HG02973 (cell line): ENCODE measurements at regions not wholly inside any gene's neighbourhood (a gene's known extent, or its start where the extent isn't known, plus 50 kb on each side); places are given as distances from the start of the nearest gene placed in this dataset.
"Not testable (repeated sequence)": the region's sequence is repeated elsewhere in the genome, so short reads cannot be mapped to it uniquely, and the experiment has no call there.

Source experiments
- ATAC-seq: cut with Tn5 transposase; IDR thresholded peaks from one replicate; pipeline ENCODE4 v1.9.1; 2021; ENCODE audit warnings: moderate library complexity; ENCODE audit not compliant: unreplicated experiment

DNA sequence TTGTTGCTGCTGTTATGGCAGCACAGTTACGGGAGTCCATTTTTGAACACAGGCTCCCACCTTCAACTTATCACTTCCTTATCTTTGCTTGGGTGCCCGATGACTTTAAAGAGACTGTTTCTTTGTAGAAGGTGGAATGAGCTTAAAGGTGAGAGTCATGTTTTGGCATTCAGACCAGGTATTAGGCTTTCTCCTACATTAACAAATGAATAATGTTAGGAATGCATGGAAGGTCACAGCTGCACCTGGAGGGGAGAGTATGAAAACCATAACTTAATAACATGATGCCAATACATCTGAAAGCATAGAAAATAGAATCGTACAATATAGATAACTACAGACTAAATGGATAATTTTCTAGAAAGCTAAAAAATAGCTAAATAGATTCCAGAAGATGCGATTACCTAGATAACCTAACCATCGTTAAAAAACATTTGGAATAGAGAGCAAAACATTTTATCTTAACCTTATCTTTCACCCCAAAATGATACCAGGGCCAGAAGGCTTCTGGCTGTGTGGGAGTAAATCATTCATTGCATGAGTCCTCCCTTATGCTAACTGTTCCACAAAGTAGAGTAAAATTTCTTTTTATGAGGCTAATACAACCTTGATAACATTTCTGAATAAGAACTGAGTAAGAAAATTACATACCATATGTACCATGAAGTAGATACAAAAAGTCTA lies 126.2 kb upstream of the ADCY2 start:
- ATAC-seq = no peak

DNA sequence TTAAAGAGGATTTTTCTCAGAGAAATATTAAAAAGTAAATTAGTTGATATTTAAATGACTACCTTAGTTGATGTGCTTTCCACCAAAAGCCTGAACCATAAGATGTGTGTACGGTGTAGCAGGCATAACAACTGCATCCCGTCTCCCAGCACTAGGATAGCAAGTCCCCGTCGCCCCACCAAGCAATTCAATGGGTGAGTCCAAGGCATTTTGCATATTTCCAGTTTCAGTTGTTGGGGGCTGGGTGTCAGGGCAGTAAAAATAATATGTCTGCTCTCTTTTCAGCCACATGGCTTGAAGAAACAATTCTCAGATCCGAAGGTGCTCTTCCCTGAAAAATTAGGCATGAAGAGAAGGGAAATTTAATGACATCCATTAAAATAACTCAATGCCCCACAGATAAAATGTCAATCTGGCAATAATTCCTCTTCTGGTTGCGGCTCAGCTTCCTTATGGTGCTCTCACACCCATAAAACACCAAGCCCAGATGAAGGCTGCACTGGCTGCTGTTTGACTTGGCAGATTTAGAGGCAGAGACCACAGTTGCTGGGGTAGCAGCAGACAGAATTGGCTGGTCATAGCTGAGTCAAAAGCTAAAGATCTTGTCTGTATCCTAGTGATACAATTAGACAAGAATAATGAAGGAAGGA lies 124.4 kb upstream of the ADCY2 start:
- ATAC-seq = no peak

DNA sequence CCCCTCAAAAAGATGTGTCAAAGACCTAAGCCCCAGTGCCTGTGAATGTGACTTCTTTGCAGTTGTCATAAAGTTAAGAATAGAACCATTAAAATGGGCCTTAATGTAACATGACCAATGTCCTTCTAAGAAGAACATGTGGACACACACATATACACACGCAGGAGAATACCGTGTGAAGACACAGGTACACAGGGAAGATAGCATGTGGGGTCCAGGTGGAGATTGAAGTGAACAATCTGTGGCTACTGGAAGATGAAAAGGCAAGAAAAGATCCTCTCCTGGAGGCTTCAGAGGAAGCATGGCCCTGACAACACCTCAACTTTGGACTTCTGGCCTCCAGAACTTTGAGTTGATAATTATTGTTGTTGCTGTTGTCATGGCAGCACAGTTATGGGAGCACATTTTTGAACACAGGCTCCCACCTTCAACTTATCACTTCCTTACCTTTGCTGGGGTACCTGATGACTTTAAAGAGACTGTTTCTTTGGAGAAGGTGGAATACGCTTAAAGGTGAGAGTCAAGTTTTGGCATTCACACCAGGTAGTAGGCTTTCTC lies 123.5 kb upstream of the ADCY2 start:
- ATAC-seq = no peak

DNA sequence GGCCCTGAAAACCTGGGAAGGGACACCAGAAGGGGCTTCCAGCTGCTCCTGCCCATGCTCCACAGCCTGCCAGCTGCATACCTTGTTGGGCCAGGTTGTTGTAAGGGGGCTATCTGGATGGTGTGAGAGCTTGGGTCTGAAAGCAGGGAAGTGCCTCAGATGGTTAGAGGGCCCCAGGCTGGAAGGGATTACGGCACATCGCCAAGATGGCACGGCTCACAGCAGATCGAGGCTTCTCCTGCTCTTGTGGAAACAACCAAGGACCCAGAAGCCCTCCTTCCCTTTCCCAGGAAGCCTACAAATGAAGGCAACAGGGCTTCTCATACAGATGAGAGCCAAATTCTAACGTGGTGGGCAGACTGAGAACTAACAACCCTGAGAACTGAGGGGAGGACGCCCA lies 121.7 kb upstream of the ADCY2 start:
- ATAC-seq = no peak

DNA sequence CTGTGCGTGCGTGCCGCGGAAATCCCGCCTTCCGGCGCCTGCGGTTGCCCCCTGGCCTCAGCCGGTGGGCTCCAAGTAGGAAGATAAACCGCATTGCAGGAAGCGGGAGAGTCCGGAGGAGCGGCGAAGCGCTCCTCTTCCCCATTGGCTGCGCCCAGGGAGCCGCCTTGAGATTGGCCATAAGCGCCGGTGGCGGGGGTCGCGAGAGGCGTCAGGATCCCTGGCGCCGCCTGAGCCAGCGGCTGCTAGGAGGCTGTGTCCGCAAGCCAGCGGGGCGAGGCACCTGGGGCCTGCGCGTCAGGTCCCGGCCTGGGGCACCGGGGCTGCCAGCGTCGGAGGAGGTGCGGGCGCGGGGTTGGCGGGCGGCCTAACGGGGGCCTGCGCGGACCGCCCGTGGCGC lies 106.3 kb upstream of the ADCY2 start:
- not testable (repeated sequence) for ATAC-seq

DNA sequence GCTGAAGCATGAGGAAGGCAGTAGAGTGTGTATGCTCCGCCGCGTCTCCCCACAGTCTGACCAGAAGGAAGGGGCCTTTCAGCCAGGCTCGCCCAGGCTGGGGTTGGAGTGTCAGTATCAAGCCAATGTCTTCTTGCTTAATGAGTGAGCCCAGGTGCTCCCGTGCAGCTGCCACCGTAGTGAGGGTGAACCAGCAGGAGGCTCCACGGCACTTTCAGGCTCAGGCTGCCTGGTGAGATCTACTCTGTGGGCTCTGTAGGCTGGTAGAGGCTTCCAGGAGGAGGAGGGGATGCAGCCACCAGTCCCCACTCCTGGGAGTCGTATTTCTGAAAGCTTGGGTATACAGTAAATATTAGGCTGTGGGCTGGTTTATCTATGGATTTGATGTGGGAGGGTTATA lies 98.1 kb upstream of the ADCY2 start:
- ATAC-seq = not testable (repeated sequence)

DNA sequence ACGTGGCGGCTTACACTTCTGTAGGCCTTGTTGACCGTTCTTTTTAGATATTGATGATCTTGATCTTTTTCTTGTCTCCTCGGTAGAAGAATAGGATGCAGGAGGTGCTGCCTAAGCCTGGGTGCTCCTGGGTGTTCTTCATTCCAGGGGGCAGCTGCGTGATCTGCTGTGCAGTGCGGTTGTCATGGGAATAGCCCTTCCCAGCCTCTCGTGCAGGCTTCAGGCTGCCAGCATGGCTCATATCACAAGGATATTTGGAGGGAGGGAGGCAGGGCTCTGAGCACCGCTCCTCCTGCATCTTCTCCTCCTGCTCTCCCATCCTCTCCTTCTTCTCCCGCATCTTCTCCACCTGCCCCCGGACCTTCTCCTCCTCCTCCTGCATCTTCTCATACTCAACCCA lies 96.2 kb upstream of the ADCY2 start:
- ATAC-seq = not testable (repeated sequence)

DNA sequence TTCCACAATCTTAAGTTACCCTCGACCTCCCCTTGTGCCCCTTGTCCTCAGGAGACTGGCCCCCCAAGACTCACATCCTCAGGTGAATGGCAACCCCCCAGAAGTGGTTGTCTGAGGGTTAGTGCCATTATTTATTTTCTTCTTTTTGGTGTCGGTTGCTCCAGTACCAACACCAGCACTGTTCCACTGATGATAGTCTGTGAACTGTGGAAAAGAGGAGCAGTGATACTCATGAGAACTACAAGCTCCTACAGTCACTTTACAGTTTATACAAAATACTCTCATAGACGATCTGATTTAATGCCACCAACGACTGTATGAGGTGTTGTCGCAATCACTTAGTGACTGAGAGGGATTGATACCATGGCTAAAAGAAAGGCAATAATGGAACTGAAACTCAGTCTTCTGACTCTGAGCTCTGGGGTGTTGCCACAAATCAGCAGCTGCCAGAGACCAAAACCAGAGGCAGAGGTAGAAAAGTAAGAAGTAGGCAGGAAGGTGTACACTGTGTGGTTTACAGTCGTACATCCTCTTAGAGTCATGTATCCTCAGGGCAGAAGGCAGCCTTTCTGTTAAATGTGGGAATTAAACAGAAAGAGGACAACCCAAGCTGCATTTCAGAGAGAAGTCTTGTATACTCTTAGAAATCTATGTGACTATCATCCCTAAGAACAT lies 90.8 kb upstream of the ADCY2 start:
- not testable (repeated sequence) for ATAC-seq

DNA sequence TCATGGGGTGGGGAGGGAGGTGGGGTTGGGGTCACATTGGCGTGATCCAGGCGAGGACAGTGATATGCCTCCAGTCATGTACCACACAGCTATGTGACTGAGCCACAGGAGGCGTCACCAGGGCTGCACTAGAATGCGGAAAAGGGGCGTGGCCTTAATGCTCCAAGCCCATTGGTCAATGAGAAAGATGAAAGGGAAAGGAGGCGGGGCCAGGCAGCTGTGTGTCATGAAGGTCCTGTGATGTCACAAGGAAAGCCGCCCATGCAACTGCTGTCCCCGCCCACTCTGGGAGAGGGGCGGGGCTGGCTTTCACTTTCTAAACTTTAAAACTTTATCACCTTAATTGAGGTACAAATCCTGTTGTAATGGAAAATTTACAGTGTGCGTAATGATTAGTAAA lies 89.4 kb upstream of the ADCY2 start:
- ATAC-seq = not testable (repeated sequence)

DNA sequence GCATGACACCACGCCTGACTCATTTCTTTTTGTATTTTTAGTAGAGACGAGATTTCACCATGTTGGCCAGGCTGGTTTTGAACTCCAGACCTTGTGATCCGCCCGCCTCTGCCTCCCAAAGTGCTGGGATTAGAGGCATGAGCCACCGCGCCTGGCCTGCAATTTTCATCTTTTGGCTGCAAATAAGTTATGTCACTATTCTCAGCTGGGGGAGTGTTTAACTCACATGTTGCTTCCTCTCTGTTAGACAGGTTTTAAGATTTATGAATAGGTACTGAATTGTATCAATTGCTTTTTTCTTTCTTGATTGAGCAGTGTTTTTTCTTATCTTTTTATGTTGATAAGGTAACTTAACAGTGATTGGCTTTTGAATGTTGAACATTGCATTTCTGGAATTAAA lies 88.2 kb upstream of the ADCY2 start:
- ATAC-seq = not testable (repeated sequence)

DNA sequence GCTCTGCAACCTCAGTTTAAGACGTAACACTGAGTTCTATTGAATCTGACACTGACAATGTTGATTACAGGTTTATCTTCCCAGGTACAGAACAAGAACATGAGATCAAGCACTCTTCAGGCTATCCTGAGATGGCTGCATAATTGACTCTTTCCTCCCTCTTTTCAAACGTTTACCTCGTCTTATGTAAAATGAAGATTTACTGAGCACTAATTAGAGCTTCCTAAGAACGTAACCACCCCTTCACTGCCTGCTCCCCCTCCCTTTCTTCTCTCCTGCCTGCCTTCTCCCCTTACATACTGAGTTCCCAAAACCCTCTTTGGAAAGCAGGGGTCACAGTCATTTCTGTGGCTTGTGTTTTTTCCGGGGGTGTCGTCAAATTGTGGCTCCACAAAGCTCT lies 86.2 kb upstream of the ADCY2 start:
- ATAC-seq = not testable (repeated sequence)

DNA sequence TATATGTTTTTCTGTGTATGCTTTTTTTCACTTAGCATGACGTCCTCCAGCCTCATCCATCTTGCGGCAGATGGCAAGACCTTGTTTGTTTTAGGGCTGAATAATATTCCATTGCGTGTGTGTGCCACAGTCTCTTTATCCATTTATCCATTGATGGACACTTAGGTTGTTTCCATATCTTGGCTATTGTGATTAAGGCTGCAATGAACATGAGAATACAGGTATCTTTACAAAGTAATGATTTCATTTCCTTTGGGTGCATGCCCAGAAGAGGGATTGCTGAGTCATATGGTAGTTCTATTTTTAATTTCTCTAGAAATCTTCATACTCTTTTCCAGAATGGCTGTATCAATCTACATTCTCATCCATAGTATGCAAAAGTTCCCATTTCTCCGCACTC lies 85.3 kb upstream of the ADCY2 start:
- not testable (repeated sequence) for ATAC-seq

DNA sequence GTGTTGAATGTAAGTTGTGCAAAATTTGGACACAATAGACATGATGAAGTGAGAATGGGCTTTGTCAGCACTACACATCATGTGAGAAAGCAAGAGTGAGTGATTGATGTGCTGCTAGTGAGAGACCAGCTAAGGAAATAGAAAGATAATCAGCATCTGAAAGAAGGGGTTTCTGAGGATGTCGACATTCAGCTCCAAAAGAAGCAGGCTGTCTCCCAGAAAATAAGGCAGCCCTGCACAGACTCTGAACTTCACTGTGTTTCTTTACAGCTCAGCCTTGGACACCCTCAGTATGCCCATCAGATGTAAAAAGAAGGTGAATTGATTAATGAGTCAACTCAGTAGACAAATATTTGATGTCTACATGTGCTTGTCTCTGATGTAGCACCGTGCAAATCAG lies 80.8 kb upstream of the ADCY2 start:
- ATAC-seq = no peak

DNA sequence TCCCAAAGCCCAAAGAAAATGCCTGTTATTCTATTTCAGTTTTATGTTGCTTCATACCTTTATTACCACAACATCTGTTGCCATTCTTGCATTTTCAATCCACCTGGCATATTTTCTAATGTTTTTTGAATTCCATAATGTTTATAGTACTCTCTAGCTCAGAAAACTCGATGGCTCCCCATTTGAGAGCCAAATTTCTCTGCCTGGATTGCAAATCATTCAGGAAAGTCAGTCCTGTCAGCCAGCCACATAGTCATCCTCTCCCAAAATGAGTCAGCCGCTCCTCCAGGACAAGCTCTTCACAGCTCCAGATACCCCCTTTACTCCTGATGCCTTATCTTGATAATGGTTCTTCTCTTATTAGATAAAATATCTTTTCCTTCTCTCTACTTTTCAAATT lies 78.2 kb upstream of the ADCY2 start:
- no peak for ATAC-seq

DNA sequence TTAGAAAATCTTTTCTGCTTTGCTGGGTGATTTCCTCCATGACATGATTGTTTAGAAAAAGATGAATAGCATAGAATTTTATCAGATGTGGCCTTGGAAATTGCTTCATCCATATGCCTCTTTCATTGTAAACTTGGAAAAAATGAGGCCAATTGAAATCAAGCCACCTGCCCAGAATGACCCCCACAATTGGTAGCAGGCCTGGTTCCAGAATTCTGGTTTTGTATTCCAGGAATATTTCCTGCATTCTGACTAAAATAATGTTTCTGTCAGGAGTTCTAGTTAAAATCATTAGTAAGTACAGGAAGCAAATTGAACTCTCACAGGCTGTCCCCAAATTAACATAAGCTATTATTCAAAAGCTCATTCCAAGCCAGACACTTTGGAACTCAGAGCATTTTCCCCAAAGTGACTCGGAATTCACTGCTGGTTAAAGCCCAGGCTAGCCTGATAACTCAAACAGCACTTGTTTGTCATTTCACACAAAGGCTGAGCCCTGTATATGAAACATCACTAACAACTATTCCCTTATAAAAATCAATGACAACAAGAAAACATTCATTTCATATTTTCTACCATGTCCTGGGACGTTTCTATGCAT lies 75.1 kb upstream of the ADCY2 start:
- no peak for ATAC-seq

DNA sequence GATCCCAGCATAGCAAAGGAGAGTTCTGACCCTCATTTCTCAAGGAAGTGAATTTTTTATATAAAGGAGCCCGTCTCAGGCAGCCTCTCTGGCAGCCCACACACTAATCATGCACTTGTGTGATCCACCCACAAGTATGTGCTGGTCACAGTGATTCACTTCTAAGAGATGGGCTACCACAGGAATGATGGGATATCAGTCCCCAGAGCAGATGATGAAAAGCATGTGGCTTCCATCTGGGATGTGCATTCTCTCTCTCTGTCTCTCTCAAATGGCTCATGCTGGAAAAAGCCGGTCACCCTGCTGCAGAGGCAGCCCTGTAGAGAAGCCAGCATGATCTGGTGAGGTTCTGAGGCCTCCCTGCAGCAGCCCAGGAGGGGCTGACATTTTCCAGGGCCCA lies 74.2 kb upstream of the ADCY2 start:
- no peak for ATAC-seq

DNA sequence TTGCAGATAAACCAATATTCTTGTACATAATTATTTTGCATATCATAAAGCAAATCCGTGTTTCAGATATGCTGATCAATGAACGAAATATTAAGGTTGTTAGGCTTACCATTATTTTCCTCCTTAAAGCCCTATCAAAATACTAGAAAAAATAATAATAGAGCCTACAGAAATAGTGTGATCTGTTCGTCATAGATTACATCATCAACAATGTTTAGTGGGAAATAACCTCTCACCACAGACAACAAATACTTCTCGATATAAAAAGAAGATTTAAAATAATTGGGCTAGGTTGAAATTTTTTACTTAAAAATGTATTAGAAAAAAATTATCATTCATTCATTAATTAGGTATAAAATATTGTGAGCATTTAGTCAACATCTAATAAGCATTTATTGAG lies 71.0 kb upstream of the ADCY2 start:
- no peak for ATAC-seq

DNA sequence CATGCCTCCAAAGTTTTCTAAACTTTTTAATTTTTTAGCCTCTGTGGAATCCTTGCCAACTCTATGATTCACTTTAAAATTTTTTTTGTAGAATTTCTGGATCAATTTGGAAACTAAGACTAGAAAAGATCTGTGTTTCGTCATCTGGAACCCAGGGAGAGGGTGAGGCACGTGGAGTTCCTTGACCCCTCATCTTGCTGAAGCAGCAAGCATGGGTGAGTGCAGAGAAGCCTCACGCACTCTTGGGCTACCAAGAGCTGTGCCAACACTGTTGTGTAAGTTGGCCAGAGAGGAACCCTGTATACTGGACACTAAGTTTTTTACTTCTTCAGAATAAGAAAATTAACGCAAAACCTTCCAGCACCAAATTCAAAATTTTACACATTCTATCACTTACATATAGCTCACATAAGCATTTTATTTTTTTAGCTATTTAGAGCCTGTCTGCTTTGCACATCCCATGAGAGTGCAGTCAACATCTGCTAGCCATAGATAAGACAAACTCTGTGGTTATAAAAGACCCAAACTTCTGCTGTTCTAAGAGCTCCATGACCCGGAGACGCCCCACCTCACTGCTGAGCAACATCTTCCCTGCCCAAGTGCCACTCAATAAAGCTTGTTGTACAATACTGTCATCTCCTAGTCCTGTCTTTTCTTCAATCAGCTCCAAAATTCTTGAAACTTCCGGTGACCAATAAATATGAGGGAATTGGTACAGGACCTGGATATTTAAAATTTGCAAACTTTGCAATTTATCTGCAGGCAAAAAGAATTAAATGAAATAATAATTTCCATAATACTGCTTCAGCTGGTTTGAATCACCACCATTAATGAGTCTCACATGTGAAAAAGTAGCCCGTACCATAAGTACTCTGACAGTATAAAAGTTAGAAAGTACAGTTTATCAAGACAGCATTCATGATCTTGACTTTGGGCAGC lies 69.7 kb upstream of the ADCY2 start:
- ATAC-seq = no peak

DNA sequence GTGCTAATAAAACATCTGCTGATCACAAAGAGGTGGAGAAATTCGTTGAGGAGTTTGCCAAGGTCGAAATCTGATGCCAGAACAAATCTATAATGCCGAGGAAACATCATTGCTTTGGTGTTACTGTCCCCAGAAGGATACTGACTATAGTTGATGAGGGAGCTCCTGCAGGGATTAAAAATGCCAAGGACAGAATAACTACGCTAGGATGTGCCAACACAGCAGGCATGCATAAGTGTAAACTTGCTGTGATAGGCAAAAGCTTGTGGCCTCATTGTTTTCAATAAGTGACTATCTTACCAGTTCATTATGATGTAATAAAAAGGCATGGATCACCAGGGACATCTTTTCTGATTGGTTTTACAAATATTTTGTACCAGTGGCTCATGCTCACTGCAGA lies 66.8 kb upstream of the ADCY2 start:
- no peak for ATAC-seq

DNA sequence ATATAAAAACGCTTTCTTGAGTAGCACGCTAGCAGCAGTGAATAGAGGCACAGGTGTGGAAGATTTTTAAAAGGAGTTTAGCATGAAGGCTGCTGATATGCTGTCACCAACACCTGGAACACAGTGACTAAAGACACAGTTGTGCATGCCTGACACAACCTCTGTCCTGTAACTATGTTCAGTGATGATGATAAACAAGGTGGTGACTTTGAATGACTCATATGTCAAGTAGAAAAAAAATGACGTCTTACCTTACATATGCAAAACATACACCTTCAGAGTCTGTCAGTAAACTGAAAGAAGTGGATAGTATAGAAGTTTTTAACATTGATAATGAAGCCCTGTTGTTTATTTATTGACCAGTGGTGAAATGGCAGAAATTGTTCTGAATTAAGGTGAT lies 66.2 kb upstream of the ADCY2 start:
- no peak for ATAC-seq

DNA sequence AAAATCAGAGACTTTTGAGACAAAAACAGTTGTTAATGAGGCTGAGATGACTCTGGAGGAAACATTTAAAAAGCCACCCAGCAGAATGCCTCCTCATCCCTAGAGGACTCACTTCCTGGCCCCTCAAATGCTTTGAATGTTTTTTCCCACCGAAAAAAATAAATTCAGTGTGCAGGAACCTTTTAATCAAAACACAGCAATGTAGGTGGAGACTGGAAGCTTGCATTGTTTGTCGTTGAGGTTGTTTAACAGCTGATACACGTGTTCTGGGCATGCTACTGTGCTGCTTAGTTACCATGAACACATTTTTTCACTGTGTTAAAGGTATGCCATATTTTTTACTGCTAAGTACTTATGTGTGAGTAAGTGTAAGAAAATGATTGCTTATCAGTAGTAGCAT lies 65.7 kb upstream of the ADCY2 start:
- no peak for ATAC-seq
